GM08714 (cell line): ENCODE measurements at regions not wholly inside any gene's neighbourhood (a gene's known extent, or its start where the extent isn't known, plus 50 kb on each side); places are given as distances from the start of the nearest gene placed in this dataset.

Experiments
- H3K4me3 ChIP-seq: fragments of 200-500 bp; sonication (Bioruptor generic); 2 replicates; pipeline ENCODE4 v1.5.1; 2014; ENCODE audit warnings: mild to moderate bottlenecking, low read length, inconsistent platforms
- ZNF274 ChIP-seq: IDR thresholded peaks from 2 replicates; pipeline ENCODE4 v1.6.1; 2012; ENCODE audit warnings: mild to moderate bottlenecking, low read depth, low read length

DNA sequence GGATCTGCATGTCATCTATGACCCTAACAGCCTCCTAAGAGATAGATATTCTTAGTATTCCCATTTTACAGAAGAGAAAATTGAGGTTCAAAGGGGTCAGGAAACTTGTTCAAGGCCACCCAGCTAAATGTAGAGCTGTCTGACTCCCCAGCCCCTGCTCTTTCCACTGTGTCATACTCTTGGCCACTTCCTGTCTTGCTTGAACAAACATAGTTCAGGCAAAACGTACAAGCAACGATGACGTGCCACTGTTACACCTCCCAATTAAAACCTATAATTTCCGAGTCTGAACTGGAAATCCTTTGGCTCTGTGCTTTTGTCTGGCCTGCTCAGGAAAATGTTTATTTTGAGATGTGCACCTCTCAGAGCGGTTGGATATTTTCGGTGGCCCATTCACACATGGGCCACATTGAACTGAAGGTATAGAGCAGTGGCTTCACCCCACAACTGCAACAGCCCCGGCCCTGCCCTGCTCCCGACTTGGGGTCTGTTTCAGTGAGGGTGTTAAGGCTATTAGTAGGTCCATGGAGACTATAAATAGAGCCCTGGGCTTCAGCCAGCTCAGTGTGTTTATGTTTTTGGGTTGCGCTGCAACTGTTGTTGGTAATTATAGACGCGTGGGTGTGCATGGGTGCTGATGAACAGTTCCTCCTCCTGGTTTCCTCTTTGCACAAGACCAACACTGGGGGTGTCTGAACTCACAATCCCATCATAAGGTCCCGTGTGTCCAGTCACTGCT lies 172.3 kb upstream of the ADO start:
- peak overlapping the region; percentile 22; the same call in 1 of the 2 replicates for H3K4me3 ChIP-seq
- TF ChIP-seq ZNF274, result no peak

DNA sequence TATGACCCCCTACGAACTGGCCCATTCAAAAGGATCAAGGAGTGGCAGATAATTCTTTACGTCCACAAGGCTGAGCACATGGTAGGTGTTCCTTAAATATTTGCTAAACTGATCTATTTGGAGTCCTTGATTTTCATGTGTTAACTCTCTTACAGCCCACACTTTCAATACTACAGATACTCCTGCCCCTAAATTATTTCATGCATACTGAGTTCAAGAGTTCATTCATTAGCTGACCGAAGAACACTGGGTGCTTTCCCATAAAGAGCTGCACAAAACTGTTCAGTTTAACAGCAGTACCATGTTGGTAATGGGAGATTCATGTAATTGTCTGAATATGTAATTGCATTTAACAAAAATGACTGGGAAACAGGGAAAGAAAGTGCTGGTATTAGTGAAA lies 170.5 kb upstream of the ADO start:
- no peak for TF ChIP-seq ZNF274
- H3K4me3 ChIP-seq, result no peak overlapping the region

DNA sequence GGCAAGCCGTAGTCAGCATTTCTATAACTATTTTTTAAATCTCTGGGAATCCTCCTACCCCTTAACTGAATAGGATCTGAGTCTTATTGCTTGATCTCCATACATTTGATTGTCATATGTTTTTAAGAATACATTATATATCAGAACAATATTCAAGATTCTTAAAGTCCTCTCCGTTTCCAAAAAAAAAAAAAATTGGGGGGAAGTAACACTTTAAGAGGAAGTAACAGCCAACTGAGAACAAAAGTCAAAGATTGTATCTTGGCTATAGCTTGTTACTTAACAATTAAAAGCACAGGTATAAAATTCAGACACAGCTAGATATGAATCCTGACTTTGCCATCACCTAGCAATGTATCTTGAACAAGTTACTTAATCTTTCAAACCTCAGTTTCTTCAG lies 169.9 kb upstream of the ADO start:
- TF ChIP-seq ZNF274, result no peak
- no peak overlapping the region for H3K4me3 ChIP-seq

GRCh38 chr10:62635127-62635526 lies 169.4 kb upstream of the ADO start:
- no peak overlapping the region for H3K4me3 ChIP-seq
- no peak for TF ChIP-seq ZNF274

DNA sequence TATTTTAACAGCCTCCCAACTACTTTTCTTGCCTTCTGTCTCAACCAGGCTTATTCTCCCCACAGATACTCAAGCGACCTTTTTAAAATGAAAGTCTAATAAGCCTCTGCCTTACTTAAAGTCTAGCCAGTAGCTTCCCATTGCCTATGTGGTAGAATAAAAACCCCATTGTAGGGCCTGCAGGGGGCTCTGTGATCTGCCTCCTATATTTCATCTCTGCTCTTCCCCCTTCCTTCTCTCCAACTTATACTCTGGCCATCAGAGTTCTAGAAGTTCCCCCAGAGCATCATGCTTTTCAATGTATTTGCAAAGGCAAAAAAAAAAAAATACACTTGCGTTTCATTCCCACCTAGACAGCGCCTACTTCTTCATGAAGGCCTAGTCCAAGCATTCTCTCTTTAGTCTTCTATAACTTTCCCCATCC lies 167.7 kb upstream of the ADO start:
- peak overlapping the region; percentile 10; the same call in 1 of the 2 replicates for H3K4me3 ChIP-seq

DNA sequence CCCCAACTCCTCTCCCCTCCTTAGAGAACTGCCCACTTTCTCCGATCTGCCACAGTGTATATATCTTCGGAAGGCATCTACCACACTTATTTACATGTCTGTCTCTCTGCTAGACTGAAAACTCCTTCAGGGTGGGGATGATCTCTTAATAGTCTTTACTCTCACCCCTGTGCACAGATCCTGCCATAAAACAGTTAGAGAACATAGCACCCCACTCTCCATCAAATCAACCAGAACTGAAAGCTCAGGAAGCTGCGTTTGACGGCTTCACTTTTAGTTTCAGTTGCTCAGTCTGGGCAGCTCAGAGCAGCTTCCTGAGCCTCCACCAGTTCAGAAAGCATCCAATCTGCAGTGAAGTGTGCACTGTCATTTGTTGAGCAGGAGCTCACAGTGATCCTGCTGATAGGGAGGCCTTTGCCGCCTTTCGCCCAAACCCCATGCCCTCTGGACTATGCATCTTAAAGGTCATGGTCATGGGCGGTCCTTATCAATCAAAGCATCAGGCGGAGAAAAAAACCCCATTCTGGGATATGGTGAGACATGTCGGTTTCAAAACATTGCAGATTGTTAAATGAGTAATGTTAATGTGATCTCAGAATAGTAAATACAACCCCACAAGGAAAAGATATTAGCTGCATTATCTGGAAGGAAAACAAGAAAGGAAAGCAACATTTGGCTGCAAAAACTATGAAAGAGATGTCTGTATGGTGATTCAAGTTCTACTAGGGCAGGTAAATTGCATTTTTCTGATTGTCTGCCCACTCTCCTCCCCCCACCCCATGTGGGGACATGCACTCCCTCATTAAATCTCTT lies 167.1 kb upstream of the ADO start:
- no peak for TF ChIP-seq ZNF274
- peak overlapping the region; percentile 20; the same call in 1 of the 2 replicates for H3K4me3 ChIP-seq

More for the DNA sequence above, 167.7 kb upstream of the ADO start:
- TF ChIP-seq ZNF274, result no peak

GRCh38 chr10:62638062-62638477 lies 166.4 kb upstream of the ADO start:
- H3K4me3 ChIP-seq, result peak overlapping the region; percentile 20; the same call in 1 of the 2 replicates

DNA sequence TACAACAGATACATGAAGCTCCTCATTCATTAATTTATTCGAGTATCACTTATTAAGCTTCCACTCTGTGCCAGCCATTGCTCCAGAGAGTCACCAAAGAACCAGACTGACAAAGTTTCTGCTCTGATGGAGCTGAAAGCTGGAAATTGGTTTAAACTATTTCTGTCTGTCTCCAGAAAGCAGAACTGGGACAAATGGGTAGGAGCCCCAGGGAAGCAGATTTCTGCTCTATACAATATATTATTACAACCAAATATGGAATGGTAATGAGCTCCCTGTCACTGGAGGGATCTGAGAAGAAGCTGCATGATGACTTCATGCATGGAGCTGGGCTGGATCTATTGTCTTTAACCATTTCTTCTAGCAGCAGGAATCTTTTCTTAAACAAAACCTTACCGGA lies 165.4 kb upstream of the ADO start:
- TF ChIP-seq ZNF274, result no peak
- H3K4me3 ChIP-seq, result no peak overlapping the region

More at GRCh38 chr10:62638062-62638477, 166.4 kb upstream of the ADO start:
- TF ChIP-seq ZNF274, result no peak

DNA sequence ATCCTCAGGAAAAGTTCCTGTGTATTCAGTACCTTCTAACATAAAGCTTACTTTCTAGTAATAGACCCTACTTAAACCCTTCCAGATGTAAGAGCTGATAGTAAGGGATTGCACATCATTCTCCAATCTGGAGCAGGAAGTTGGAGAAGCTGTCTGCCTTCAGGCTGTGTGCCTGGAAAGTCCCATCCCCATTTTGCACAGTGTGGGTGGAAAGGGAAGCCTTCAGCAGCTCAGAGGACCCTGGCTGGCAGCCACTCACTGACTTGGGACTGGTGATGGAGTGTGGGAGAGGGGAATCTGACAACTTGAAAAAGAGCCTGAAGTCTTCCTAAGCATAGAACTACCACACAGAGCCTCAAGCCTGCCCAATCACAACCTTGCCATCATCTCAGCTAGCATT lies 164.1 kb upstream of the ADO start:
- TF ChIP-seq ZNF274, result no peak
- H3K4me3 ChIP-seq, result no peak overlapping the region

DNA sequence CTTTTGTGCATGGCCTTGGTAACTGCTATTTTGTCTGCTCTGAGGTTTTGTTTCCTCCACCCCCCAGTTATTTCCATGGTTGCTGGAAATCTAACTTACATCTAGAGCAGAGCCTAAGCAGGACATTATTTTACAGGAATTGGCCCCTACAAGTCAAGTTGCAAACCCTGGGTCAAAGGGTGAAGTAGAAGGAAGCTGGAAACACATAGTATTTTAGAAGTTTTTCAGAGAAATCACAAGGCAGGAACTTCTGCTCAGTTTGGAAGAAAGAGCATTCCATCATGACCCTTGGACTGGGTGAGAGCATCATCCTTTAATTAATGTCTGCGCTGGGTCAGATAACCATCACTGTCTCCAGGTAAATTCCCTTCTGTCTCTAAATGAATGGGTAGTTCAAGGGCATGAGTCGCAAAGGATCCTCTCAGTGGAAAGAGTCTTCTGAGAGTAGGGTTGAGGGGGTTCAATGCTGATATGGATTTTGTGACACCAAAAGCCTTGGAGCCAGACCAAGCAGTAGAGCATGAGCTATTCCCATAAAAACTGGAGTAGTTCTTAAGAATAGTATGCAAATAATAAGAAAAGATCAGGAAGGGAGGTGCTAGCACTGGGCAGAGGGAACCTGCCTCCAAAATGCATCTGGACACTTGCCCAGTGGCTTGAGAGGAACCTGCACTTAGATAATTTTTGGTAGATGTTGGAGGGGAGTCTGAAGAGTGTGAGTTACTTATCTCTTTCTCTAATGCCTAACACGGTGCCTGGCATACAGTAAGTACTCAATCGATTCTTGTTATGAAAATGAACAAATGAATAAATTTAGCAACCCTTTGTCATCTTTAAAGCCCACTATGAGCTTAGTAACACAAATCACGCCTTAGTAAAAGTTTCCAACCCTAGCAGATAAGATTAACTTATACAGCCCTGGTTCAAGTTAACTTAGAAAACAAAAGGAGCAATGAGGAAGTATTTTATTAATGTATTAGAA lies 160.6 kb upstream of the ADO start:
- TF ChIP-seq ZNF274, result no peak
- H3K4me3 ChIP-seq, result no peak overlapping the region

- 0 out of 2 replicates have a peak overlapping the region, but pooled peaks have one; percentile 8 for H3K4me3 ChIP-seq
- TF ChIP-seq ZNF274, result no peak
Measured at GRCh38 chr10:62647375-62648092, 157.0 kb upstream of the ADO start.

DNA sequence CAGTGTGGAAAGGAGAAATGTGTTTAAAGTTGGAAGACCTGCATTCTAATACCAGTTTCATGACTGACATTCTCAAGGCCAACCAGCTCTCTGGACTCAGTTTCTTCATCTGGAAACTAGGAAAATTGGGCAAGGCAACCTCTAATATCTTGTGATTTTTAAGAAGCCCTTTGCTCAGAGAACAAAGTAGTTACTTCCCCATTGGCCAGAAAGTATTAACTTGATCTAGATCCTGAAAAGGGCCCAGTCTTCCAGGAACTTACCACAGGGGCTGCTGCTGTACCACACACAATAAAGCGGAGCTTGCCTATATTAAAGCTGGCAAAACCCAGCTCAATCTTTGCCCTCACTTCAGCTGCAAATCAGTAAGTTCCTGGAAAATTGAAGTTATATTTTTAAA lies 155.6 kb upstream of the ADO start:
- TF ChIP-seq ZNF274, result no peak
- no peak overlapping the region for H3K4me3 ChIP-seq

DNA sequence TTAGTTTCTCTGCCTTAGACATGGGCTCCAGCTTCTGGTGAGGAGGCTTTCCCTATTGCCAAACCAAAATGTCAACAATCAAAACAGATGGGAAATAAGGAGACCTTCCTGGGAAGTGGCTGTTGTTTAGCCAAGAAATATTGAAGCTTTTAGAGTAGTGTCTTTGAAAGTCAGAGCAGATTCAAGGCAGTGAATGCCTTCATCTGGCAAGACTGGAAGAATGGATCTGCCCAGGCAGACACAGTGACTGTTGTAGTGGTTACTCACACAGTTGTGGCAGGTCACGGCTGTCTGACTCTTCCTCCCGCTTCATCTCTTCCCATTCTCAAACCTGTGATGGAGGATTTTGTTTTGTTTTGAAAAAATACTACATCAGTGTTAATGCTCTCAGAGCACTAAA lies 154.1 kb upstream of the ADO start:
- TF ChIP-seq ZNF274, result no peak
- H3K4me3 ChIP-seq, result no peak overlapping the region

- H3K4me3 ChIP-seq, result no peak overlapping the region
- TF ChIP-seq ZNF274, result no peak
Measured at GRCh38 chr10:62651341-62651740, 153.2 kb upstream of the ADO start.
